Lung (tissue), 11 donors: ENCODE measurements at regions not wholly inside any gene's neighbourhood (a gene's known extent, or its start where the extent isn't known, plus 50 kb on each side); places are given as distances from the start of the nearest gene placed in this dataset.

Experiments
- ATAC-seq: fragments of 200-7000 bp; cut with Tn5 transposase; one replicate; pipeline ENCODE4 v1.9.1; 2020; ENCODE audit warnings: moderate number of reproducible peaks; ENCODE audit not compliant: insufficient read depth, low FRiP score
- DNase-seq, 3 donors: peaks; one replicate each; pipeline ENCODE4 v3.0.0-alpha.2; 2013 to 2017
- H3K27ac ChIP-seq, 2 donors: one replicate each; pipeline ENCODE4 v1.5.1; 2013; ENCODE audit warnings: mild to moderate bottlenecking in 2 of 2, moderate library complexity in 2 of 2, control low read depth in 1 of 2, inconsistent platforms in 1 of 2, low read depth in 1 of 2, low read length in 1 of 2
- H3K27me3 ChIP-seq, 3 donors: one replicate each; pipeline ENCODE4 v1.5.1; 2013; ENCODE audit warnings: low read length in 2 of 3; ENCODE audit not compliant: control insufficient read depth in 3 of 3, insufficient read depth in 3 of 3
- H3K36me3 ChIP-seq, 4 donors: one replicate each; pipeline ENCODE4 v1.5.1; 2013; ENCODE audit warnings: low read length in 4 of 4, mild to moderate bottlenecking in 1 of 4, moderate library complexity in 1 of 4; ENCODE audit not compliant: control insufficient read depth in 4 of 4, insufficient read depth in 4 of 4
- H3K4me1 ChIP-seq, 5 donors: one replicate each; pipeline ENCODE4 v1.5.1; 2013; ENCODE audit warnings: low read length in 5 of 5, mild to moderate bottlenecking in 2 of 5, moderate library complexity in 1 of 5; ENCODE audit not compliant: control insufficient read depth in 5 of 5, insufficient read depth in 5 of 5
- H3K4me3 ChIP-seq: one replicate; pipeline ENCODE4 v1.5.1; 2013; ENCODE audit warnings: mild to moderate bottlenecking, control low read depth, moderate library complexity
- H3K9ac ChIP-seq, 2 donors: one replicate each; pipeline ENCODE4 v1.5.1; 2013; ENCODE audit warnings: low read length in 2 of 2, control low read depth in 1 of 2; ENCODE audit not compliant: insufficient read depth in 1 of 2
- H3K9me3 ChIP-seq, 4 donors: one replicate each; pipeline ENCODE4 v1.5.1; 2013; ENCODE audit warnings: low read length in 3 of 4, mild to moderate bottlenecking in 1 of 4, moderate library complexity in 1 of 4; ENCODE audit not compliant: control insufficient read depth in 4 of 4, insufficient read depth in 3 of 4
- WGBS, 2 donors: extraction: QIAGEN DNeasy Blood & Tissue Kit; methylation state at CpG; one replicate each; pipeline ENCODE4 v1.1.7; 2013; 5-methylcytosine and 5-hydroxymethylcytosine counted together
- TF ChIP-seq, protein P1 (sequence below): IDR thresholded peaks from 2 replicates; pipeline ENCODE4 v1.5.1; 2012; ENCODE audit warnings: mild to moderate bottlenecking; ENCODE audit errors: control extremely low read depth, extremely low read depth
- donor health status: control.
- donor health status: control.
- donor health status: Bipolar disorder and iron deficiency.
- donor health status: healthy.
- donor health status: DM: yes; HTN: yes; CAD: no.

DNA sequence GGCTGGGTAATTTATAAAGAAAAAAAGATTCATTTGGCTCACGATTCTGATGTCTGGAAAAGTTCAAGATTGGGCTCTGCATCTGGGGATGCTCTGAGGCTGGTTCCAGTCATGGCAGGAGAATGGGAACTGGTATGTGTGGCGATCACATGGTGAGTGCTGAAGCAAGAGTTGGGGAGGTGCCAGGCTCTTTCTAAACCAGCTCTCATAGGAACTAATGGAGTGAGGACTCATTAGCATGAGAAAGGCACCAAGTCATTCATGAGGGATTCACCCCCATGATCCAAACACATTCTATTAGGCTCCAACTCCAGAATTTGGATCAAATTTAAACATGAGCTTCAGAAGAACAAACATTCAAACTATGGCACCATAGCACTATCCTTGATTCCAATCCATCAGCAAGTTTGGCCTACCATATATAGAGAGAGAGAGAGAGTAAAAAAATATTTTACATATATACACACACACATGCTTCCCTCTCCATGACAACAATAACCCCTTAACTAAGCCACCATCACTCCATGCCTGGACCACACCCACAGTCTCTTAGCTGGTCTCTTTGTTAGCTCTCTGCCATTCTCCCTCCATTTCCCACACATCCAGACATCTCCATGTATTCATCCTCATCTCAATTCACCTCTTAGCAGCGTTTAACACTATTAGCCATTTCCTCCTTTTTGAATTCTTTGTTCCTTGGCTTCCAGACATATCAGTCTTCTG, 57.9 kb downstream of the NPY start:
- TF ChIP-seq, protein P1, sequence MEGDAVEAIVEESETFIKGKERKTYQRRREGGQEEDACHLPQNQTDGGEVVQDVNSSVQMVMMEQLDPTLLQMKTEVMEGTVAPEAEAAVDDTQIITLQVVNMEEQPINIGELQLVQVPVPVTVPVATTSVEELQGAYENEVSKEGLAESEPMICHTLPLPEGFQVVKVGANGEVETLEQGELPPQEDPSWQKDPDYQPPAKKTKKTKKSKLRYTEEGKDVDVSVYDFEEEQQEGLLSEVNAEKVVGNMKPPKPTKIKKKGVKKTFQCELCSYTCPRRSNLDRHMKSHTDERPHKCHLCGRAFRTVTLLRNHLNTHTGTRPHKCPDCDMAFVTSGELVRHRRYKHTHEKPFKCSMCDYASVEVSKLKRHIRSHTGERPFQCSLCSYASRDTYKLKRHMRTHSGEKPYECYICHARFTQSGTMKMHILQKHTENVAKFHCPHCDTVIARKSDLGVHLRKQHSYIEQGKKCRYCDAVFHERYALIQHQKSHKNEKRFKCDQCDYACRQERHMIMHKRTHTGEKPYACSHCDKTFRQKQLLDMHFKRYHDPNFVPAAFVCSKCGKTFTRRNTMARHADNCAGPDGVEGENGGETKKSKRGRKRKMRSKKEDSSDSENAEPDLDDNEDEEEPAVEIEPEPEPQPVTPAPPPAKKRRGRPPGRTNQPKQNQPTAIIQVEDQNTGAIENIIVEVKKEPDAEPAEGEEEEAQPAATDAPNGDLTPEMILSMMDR, result no peak
- H3K27ac ChIP-seq, result no peak overlapping the region
- no peaks in the 10 kb centered on the region for H3K9me3 ChIP-seq
- no peaks in the 10 kb centered on the region for H3K36me3 ChIP-seq
- peaks cover 0 to 7% (median 0%) of the 10 kb centered on the region in 5 donors for H3K4me1 ChIP-seq
- H3K9ac ChIP-seq, result no peak overlapping the region
- DNase-seq (no peak), ATAC-seq (no peak)
- WGBS, 2 donors, result 67 to 83% methylated on average over 3 of the region's 3 CpGs
- H3K4me3 ChIP-seq, result no peak overlapping the region
- H3K27me3 ChIP-seq, result peaks cover 0 to under 1% (median 0%) of the 10 kb centered on the region in 3 donors

DNA sequence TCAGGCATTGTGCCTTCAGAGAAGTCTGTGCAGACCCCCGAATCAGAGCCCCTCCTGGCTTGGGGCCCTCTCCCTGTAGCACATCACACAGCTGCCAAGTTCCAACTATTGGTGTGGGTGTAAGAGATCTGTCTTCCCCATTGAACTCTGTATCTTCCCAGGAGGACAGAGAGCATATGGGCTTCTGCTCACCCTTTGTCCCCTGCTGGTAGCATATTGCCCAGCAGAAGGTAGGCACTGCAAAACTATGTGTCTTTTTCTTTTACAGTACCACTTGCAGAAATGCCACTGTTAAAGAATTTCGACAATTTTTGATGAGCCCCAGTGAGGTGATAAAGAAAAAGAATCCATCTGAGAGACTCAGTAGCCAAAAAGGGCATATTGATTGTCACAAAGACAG, 59.6 kb downstream of the NPY start:
- WGBS, 2 donors, result 69 to 83% methylated on average over 2 of the region's 2 CpGs
- no peaks in the 10 kb centered on the region for H3K9me3 ChIP-seq
- no peaks in the 10 kb centered on the region for H3K36me3 ChIP-seq
- TF ChIP-seq, protein P1, result no peak
- peaks cover 0 to 7% (median 0%) of the 10 kb centered on the region in 5 donors for H3K4me1 ChIP-seq
- no peak overlapping the region for H3K4me3 ChIP-seq
- no peak overlapping the region for H3K27ac ChIP-seq
- no peak overlapping the region for H3K9ac ChIP-seq
- DNase-seq, result no peak
- H3K27me3 ChIP-seq, result no peaks in the 10 kb centered on the region
- ATAC-seq, result no peak

DNA sequence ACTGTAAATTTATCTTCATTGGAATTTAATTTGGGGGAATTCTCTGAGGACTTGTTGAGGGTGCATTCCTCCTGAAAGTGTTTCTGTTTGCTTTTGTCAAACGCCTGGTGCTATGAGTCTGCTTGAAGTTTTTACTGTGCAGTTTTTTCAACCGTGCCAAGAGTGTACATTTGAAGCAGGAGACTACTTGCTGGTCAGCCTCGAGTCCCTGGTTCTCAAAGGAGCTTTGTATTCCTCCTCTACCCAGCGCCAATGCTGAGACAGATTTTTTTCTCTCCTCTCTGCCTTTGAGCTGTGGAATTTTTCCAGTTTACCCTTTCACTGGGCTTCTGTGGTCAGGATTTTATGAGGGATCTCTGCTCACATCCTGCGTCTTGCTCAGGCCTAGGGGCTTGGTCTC, 62.1 kb downstream of the NPY start:
- Histone ChIP-seq H3K4me1 (peaks cover 0 to 7% (median 0%) of the 10 kb centered on the region in 5 donors), H3K4me3 (no peak overlapping the region), H3K27me3 (no peaks in the 10 kb centered on the region), H3K9me3 (peaks cover 0 to 2% (median 0%) of the 10 kb centered on the region in 4 donors), H3K36me3 (no peaks in the 10 kb centered on the region), H3K9ac (no peak overlapping the region), H3K27ac (no peak overlapping the region)
- TF ChIP-seq, protein P1, result no peak
- DNase-seq, result peak; percentile 31 to 71 (median 40)
- WGBS, 2 donors, result 52 to 54% methylated on average over 5 of the region's 5 CpGs
- ATAC-seq, result no peak
